ENCODE measurements at regions not wholly inside any gene's neighbourhood (a gene's known extent, or its start where the extent isn't known, plus 50 kb on each side); places are given as distances from the start of the nearest gene placed in this dataset.

DNA sequence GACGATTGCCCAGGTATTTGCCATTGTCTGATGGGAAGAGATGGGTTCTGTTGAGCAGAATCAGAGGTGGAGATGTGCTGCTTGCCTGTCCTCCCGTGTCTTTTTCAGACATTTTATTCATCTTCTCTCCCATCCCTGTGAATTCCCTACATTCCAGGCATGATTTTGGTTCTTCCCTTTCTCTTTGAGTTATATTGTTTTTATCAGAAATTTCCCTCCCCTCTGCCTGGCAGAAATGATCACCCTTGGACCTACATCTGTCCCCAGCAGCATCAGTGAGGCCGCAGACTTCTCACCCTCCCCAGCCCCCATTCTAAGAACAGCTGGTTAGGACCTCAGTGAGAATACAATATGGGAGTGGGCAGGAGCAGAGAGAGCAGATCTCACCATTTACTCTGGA is 640.2 kb downstream of the CCDC171 start:
- intact Hi-C loops (cut with micrococcal nuclease), result no loop called here
- Mint-ChIP-seq H3K9me3 (peaks cover 5% of the 10 kb centered on the region), H3K36me3 (ENCODE audit: low read depth) (no peaks in the 10 kb centered on the region), H3K4me3 (ENCODE audit: low read depth) (no peak overlapping the region), H3K4me1 (ENCODE audit: low read depth) (no peaks in the 10 kb centered on the region), H3K27me3 (ENCODE audit: low read depth) (no peaks in the 10 kb centered on the region), H3K27ac (no peak overlapping the region)
- DNase-seq (ENCODE audit: low spot score), result no peak

DNA sequence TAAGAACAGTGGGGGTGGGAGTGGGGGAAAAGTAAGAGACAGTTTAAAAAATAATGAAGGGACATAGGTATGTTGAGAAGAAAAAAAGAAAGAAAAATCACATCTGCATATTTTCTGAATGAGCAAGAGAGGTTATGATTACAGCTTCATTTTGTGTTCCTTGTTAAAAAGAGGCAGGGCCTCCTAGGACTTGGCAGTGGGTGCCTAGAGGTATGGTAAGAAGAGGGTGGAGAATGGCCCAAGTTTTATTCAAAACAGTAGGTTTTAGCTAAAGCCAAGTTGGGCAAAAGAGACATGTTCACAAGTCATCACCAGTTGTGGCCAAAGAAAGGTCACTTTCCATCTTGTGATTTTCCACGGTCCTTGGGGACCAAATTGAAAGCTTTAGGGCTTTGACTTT is 643.4 kb downstream of the CCDC171 start:
- Mint-ChIP-seq H3K9me3 (no peaks in the 10 kb centered on the region), H3K27ac (no peak overlapping the region), H3K27me3 (ENCODE audit: low read depth) (no peaks in the 10 kb centered on the region), H3K4me3 (ENCODE audit: low read depth) (no peak overlapping the region), H3K4me1 (ENCODE audit: low read depth) (no peaks in the 10 kb centered on the region), H3K36me3 (ENCODE audit: low read depth) (no peaks in the 10 kb centered on the region)
- DNase-seq (ENCODE audit: low spot score), result no peak
- intact Hi-C loops (cut with micrococcal nuclease), result no loop called here

DNA sequence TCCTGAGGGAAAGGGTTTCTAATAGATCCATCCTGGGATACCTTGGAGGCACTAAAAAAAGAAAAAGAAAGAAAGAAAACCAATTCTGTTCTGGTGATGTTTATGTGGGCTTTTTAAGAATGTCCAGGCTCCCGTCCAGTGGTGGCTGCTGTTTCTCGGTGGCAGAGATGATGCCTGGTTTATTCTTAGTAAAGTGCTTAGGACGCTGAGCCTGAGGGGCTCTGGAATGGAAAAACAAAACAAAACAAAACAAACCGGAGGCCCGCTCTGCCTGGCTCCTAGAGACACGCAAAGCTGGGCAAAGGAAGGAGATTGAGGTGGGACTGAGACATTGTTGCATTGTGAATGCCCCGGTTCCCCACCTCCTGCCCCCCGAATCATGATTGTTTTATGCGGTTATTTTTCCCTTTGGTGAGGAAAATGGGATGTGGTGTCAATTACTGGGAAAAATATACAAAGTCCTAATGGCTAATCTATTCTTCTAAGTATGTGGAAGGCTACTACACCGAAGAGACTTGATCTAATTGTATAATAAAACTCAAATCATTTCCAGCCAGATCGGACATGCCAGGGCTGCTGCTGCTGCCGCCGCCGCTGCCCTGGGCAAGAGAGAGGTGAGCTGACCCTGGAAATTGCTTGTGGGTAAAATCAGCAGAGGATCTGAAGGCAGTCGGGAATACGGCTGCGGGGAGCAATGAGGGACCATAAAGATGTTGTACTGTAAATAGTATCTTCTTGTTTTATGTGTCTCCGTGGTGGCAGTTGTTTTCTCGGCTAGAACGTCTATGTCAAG is 644.9 kb downstream of the CCDC171 start:
- DNase-seq (ENCODE audit: low spot score), result no peak
- no peaks in the 10 kb centered on the region for H3K9me3 Mint-ChIP-seq
- no peak overlapping the region for H3K27ac Mint-ChIP-seq
- H3K4me1 Mint-ChIP-seq (ENCODE audit: low read depth), result no peaks in the 10 kb centered on the region
- H3K27me3 Mint-ChIP-seq (ENCODE audit: low read depth), result no peaks in the 10 kb centered on the region
- intact Hi-C loops (cut with micrococcal nuclease), result no loop called here
- no peak overlapping the region for H3K4me3 Mint-ChIP-seq (ENCODE audit: low read depth)
- H3K36me3 Mint-ChIP-seq (ENCODE audit: low read depth), result no peaks in the 10 kb centered on the region

DNA sequence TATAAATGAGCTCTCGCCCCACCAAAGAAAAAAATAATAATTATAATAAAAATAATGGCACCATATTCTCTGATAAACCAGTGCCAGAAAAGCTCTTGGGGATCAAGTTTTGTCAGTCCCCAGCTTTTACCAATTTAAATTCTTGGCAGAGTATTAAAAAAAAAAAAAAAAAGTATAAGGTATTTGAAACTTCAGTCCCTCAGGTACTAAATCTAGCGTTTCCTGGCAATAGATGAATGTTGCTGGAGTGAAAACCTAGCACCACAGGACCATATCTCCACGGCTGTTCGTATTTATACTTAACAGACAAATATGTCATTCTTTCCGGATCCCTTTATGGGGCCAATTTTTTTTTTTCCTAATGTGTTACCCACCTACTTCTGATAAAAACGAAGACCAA is 646.2 kb downstream of the CCDC171 start:
- no peak overlapping the region for H3K27ac Mint-ChIP-seq
- no peak overlapping the region for H3K4me3 Mint-ChIP-seq (ENCODE audit: low read depth)
- H3K27me3 Mint-ChIP-seq (ENCODE audit: low read depth), result no peaks in the 10 kb centered on the region
- intact Hi-C loops (cut with micrococcal nuclease), result no loop called here
- DNase-seq (ENCODE audit: low spot score), result no peak
- H3K9me3 Mint-ChIP-seq, result no peaks in the 10 kb centered on the region
- no peaks in the 10 kb centered on the region for H3K36me3 Mint-ChIP-seq (ENCODE audit: low read depth)
- H3K4me1 Mint-ChIP-seq (ENCODE audit: low read depth), result no peaks in the 10 kb centered on the region

DNA sequence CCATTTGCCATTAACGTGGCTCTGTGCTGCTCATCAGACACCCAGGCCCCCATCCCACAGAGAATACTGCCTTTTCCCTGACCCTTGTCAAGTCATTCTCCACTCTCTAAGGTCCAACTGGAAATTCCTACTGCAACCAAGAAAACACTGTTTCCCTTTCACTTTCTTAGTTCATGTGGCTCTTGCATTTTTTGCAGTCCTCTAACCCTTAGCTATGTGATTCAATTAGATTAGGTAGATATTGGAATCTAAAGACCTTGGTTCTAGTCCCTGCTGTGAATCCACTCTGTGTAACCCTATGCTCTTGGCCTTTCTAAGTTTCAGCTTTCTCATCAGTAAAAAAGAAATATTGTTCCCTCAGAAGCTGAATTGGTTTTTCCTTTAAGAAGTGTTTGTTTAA is 649.4 kb downstream of the CCDC171 start:
- H3K4me1 Mint-ChIP-seq (ENCODE audit: low read depth), result no peaks in the 10 kb centered on the region
- no peak for DNase-seq (ENCODE audit: low spot score)
- no peaks in the 10 kb centered on the region for H3K36me3 Mint-ChIP-seq (ENCODE audit: low read depth)
- no peaks in the 10 kb centered on the region for H3K27me3 Mint-ChIP-seq (ENCODE audit: low read depth)
- H3K4me3 Mint-ChIP-seq (ENCODE audit: low read depth), result no peak overlapping the region
- intact Hi-C loops (cut with micrococcal nuclease), result no loop called here
- no peaks in the 10 kb centered on the region for H3K9me3 Mint-ChIP-seq
- H3K27ac Mint-ChIP-seq, result no peak overlapping the region

DNA sequence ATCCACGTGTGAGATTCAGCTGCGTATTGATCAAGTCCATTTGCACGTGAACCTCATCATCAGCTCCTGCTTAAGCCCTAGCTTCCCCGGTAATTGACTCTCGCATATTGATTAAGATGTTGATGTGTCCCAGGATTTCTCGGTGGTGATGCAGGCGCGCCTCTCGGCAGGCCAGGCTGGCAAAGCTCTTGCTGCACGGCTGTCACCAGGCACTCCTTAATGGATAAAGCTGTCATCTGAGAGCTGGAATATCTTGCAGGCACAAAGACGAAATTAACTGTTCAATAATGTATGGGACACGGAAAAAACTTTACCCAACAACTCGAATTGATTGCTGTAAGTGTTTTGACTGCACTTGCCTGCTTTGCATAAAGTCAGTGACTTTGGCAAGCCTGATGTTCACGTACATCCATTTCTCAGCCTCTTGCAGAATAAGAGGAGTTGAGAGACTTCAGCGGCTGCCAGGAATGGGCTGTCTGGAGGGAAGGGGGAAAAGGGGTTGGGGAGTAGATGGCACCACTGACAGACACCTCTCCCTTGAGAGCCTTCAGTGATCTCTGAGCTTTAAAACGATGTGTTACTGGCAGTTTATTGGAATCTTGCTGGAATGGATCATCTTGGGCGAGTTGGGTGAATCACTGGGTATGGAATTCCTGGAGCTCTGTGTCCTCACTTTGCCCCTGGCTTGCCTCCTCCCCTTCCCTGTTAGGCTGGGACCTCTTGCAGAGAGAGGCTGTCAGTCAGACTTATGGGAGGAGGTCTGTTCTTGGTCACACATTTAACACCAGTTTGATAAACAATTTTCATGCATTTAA is 650.3 kb downstream of the CCDC171 start:
- Mint-ChIP-seq H3K27ac (no peak overlapping the region), H3K9me3 (no peaks in the 10 kb centered on the region), H3K4me3 (ENCODE audit: low read depth) (no peak overlapping the region), H3K4me1 (ENCODE audit: low read depth) (no peaks in the 10 kb centered on the region), H3K27me3 (ENCODE audit: low read depth) (no peaks in the 10 kb centered on the region), H3K36me3 (ENCODE audit: low read depth) (no peaks in the 10 kb centered on the region)
- DNase-seq (ENCODE audit: low spot score), result no peak
- intact Hi-C loops (cut with micrococcal nuclease), result no loop called here

DNA sequence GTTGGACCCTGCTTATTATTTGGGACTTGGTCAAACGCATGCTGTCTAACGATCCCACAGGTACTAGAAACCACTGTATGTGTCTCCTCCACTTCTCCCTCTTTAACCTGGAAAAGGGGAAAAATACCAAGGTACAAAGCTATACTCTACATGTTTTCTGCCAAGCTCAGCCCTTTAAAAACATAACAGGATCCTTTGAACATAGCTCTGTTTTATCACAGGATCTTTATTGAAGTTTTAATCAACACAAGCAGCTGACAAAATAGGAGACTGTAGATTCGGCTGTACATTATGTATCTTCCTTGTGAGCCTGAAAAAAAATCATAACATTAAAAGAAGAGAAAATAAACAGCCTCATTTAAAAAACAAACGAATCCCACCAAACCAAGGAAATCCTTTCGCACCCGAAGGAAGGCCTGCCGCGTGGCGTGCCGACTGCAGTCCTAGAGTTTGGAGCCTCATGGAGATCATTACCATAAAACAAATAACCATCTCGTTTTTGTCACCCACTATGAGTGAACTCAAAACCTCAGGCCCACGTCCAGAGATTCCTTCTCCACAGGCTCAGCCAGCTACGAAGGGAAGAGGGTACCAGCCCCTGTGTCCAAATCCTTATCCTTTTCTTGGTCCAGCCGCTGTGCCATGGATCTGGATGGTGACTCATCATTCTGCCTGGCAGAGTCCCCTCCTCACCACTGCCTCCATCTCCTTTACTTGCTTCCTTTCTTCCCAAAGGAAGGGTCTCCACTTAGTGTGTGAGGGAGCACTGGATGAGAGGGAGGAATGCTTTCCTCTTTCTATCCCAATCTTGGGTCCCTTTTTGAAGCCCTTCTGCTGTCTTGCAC is 651.1 kb downstream of the CCDC171 start:
- DNase-seq (ENCODE audit: low spot score), result no peak
- Mint-ChIP-seq H3K27me3 (ENCODE audit: low read depth) (no peaks in the 10 kb centered on the region), H3K4me1 (ENCODE audit: low read depth) (no peaks in the 10 kb centered on the region), H3K27ac (no peak overlapping the region), H3K36me3 (ENCODE audit: low read depth) (no peaks in the 10 kb centered on the region), H3K9me3 (no peaks in the 10 kb centered on the region), H3K4me3 (ENCODE audit: low read depth) (no peak overlapping the region)
- intact Hi-C loops (cut with micrococcal nuclease), result no loop called here

DNA sequence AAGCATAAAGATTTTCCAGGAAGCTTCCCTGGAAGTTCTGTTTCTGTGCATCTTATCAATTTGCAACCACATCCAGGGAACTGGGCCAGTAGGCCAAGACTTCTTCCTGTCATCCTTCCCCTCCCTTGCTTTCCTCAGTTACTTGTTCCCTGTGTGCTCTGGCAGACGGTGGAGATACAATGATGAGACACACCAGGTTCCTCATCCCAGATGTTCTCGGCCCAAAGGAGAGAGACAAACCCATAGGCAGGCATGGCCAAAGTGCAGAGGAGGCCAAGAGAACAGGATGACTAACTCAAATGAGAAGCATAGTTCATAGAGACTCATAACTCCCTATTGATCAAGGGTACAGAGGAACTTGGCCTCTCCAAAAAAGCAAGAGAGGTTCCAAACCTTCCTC is 652.6 kb downstream of the CCDC171 start:
- no peaks in the 10 kb centered on the region for H3K27me3 Mint-ChIP-seq (ENCODE audit: low read depth)
- no peaks in the 10 kb centered on the region for H3K4me1 Mint-ChIP-seq (ENCODE audit: low read depth)
- no peak for DNase-seq (ENCODE audit: low spot score)
- H3K27ac Mint-ChIP-seq, result no peak overlapping the region
- no peak overlapping the region for H3K4me3 Mint-ChIP-seq (ENCODE audit: low read depth)
- intact Hi-C loops (cut with micrococcal nuclease), result no loop called here
- no peaks in the 10 kb centered on the region for H3K9me3 Mint-ChIP-seq
- no peaks in the 10 kb centered on the region for H3K36me3 Mint-ChIP-seq (ENCODE audit: low read depth)

DNA sequence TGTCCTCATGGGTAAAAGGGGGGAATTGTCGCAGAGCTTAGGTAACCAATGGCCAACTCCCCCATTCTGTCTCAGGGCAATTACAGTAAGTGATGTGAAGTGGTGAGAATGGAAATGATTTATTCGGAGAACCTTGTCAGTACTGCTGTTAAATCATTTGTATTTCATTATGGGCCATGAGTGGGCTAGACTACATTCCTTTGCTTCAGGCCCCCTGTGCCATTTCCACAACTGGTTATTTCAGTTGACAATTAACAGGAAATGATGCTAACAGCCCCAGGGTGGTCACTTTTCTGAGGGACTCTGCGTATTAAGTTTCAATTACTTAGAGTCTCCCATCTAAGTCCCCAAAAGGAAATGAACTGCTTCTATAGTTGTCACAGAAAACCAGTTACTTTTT is 653.7 kb downstream of the CCDC171 start:
- no peak overlapping the region for H3K4me3 Mint-ChIP-seq (ENCODE audit: low read depth)
- DNase-seq (ENCODE audit: low spot score), result no peak
- intact Hi-C loops (cut with micrococcal nuclease), result no loop called here
- no peak overlapping the region for H3K27ac Mint-ChIP-seq
- no peaks in the 10 kb centered on the region for H3K36me3 Mint-ChIP-seq (ENCODE audit: low read depth)
- no peaks in the 10 kb centered on the region for H3K9me3 Mint-ChIP-seq
- H3K27me3 Mint-ChIP-seq (ENCODE audit: low read depth), result no peaks in the 10 kb centered on the region
- no peaks in the 10 kb centered on the region for H3K4me1 Mint-ChIP-seq (ENCODE audit: low read depth)

DNA sequence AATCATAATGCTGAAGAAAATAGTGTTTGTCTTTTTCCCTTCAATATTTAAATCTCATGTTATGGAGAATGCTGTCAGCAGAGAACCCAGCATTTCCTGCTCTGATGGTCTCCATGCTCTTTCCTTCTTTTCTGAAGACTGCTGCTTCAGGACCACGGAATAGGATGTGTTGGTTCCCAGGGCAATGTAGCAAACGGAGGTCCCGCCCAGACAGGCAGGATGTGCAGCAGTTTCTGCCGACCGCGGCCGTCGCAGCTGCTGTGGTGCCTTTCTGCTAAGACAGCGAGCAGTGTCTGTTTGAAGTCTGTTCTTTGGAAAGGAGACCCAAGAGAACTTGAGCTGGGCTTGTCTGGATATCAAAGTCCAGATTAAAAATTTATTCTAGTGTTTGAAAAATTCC is 654.3 kb downstream of the CCDC171 start:
- no peak overlapping the region for H3K4me3 Mint-ChIP-seq (ENCODE audit: low read depth)
- intact Hi-C loops (cut with micrococcal nuclease), result no loop called here
- no peaks in the 10 kb centered on the region for H3K9me3 Mint-ChIP-seq

DNA sequence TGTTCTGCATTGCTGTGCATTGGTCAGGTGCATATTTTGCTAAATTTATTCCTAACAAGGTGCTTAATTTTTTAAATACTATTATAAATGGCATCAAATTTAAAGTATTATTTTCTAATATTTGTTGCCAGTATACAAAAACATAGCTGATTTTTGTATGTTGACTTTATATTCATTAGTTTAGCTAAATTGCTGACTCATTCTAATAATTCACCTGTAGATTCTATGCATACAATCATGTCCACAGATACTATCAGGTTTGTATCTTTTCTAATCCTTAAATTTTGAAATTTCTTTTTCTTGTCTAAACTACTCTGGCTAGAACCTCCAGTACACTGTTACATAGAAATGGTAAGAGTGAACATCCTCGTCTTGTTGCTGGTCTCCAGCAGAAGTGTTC is 657.6 kb downstream of the CCDC171 start:
- intact Hi-C loops (cut with micrococcal nuclease), result no loop called here
- Mint-ChIP-seq H3K27me3 (ENCODE audit: low read depth) (no peaks in the 10 kb centered on the region), H3K36me3 (ENCODE audit: low read depth) (no peaks in the 10 kb centered on the region), H3K27ac (no peak overlapping the region), H3K4me1 (ENCODE audit: low read depth) (no peaks in the 10 kb centered on the region), H3K9me3 (no peaks in the 10 kb centered on the region), H3K4me3 (ENCODE audit: low read depth) (no peak overlapping the region)
- no peak for DNase-seq (ENCODE audit: low spot score)

More for the DNA sequence above, 654.3 kb downstream of the CCDC171 start:
- Mint-ChIP-seq H3K36me3 (ENCODE audit: low read depth) (no peaks in the 10 kb centered on the region), H3K27me3 (ENCODE audit: low read depth) (no peaks in the 10 kb centered on the region), H3K4me1 (ENCODE audit: low read depth) (no peaks in the 10 kb centered on the region), H3K27ac (no peak overlapping the region)
- no peak for DNase-seq (ENCODE audit: low spot score)

DNA sequence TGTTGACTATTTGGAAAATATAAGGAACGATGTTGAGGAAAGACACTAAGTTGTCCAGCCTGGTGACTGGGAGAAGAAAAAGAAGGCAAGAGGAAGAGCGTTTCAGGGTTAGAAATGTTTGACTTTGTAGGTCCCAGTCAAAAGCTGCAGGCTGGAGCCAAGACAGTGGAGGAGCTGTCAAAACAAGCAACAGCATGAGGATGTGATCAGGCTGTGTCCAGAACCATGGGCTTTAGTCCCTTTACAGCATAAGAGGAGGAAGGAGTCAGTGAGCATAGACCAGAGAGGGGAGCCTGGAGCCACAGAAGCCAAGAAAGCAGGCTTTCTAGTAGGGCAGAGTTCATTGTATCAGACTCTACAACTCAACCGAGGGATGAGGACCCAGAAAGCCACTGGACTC is 658.5 kb downstream of the BNC2 start:
- intact Hi-C loops (cut with micrococcal nuclease), result no loop called here
- no peaks in the 10 kb centered on the region for H3K36me3 Mint-ChIP-seq (ENCODE audit: low read depth)
- peaks cover 4% of the 10 kb centered on the region for H3K9me3 Mint-ChIP-seq
- H3K4me3 Mint-ChIP-seq (ENCODE audit: low read depth), result no peak overlapping the region
- no peaks in the 10 kb centered on the region for H3K27me3 Mint-ChIP-seq (ENCODE audit: low read depth)
- no peak overlapping the region for H3K27ac Mint-ChIP-seq
- DNase-seq (ENCODE audit: low spot score), result no peak
- H3K4me1 Mint-ChIP-seq (ENCODE audit: low read depth), result no peaks in the 10 kb centered on the region

Measured in activated T-helper 2 cell treated with anti-CD3 and anti-CD28 coated beads, Interferon-gamma antibody, Interleukin-2, Interleukin-4, amounts not matched to agents 10 μg/mL and 5 μg/mL and 100 μg/mL, durations not matched to agents 14 hours and 24 hours and 36 hours (primary cell).